Neuron (in vitro differentiated cells): ENCODE measurements at regions not wholly inside any gene's neighbourhood (a gene's known extent, or its start where the extent isn't known, plus 50 kb on each side); places are given as distances from the start of the nearest gene placed in this dataset.

ENCODE experiments used
- H2AFZ ChIP-seq: one replicate; pipeline ENCODE4 v1.6.1; 2013; ENCODE audit warnings: low read depth, mild to moderate bottlenecking, inconsistent platforms, low read length, moderate library complexity
- H3K27me3 ChIP-seq: one replicate; pipeline ENCODE4 v1.6.1; 2013; ENCODE audit warnings: low read length; ENCODE audit not compliant: insufficient read depth
- H3K36me3 ChIP-seq: one replicate; pipeline ENCODE4 v1.6.1; 2013; ENCODE audit warnings: low read length; ENCODE audit not compliant: insufficient read depth
- H3K4me1 ChIP-seq: one replicate; pipeline ENCODE4 v1.6.1; 2013; ENCODE audit warnings: low read length; ENCODE audit not compliant: insufficient read depth
- H3K4me3 ChIP-seq: 2 replicates; pipeline ENCODE4 v1.5.1; 2013; ENCODE audit warnings: mild to moderate bottlenecking, low read length, moderate library complexity
- H3K9me3 ChIP-seq: one replicate; pipeline ENCODE4 v1.6.1; 2013; ENCODE audit warnings: low read length

GRCh38 chr18:22467760-22468553 is 50.2 kb upstream of the CTAGE1 start:
- Histone ChIP-seq H3K27me3 (no peaks in the 10 kb centered on the region), H3K36me3 (no peaks in the 10 kb centered on the region), H2AFZ (no peak overlapping the region), H3K9me3 (no peaks in the 10 kb centered on the region), H3K4me1 (peaks cover 12% of the 10 kb centered on the region), H3K4me3 (no peak overlapping the region)

DNA sequence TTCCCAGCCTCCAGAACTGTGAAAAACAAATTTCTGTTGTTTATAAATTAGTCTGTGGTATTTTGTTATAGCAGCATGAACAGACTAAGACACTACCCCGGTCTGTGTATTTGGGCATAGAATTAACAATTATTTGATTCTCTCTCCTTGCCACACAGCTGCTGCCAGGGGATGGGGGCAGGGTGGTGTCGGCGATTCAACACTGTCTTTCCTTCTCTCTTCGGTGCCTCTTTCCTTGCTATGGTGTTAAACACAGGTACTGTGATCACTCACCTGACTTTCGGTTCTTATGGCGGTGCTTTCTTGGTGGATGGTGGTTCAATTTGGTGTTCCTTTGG is 50.8 kb upstream of the CTAGE1 start:
- no peaks in the 10 kb centered on the region for H3K9me3 ChIP-seq
- no peaks in the 10 kb centered on the region for H3K36me3 ChIP-seq
- no peak overlapping the region for H3K4me3 ChIP-seq
- H3K27me3 ChIP-seq = no peaks in the 10 kb centered on the region
- peaks cover 12% of the 10 kb centered on the region for H3K4me1 ChIP-seq
- H2AFZ ChIP-seq = no peak overlapping the region

DNA sequence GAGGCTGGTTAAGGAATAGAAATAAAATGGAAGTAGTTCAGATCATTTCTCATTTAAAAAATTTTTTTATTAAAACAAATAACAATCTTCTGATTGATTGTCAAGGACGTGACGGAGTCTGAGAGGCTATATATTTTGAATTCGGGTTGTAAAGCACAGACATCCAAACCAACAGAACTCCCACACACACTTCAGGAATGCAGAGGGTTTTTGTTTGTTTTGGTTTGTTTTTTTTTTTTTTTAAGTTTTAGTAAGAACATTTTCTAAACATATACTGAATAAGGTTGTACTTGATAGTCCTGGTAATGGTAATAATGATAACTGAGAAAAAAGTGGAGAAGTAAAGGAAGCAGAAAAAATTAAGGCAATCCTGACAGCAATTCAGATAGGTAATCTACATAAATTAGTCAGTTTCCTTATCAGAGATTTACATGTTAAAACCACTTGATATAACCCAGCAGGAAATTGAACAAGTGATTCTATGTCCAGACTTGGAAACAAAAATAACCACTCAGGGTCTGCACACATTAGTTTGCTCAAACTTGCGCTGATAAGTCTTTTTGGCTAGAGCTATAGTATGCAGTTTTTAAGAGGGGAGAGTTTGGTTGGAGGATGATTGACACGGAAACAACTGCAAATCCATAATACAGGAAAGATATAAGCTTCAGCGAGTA is 51.5 kb upstream of the CTAGE1 start:
- H3K9me3 ChIP-seq = no peaks in the 10 kb centered on the region
- H3K4me1 ChIP-seq = peaks cover 12% of the 10 kb centered on the region
- no peak overlapping the region for H3K4me3 ChIP-seq
- H2AFZ ChIP-seq = no peak overlapping the region
- no peaks in the 10 kb centered on the region for H3K27me3 ChIP-seq
- H3K36me3 ChIP-seq = no peaks in the 10 kb centered on the region

GRCh38 chr18:22469926-22470247 is 52.2 kb upstream of the CTAGE1 start:
- Histone ChIP-seq H3K4me1 (peaks cover 12% of the 10 kb centered on the region), H3K27me3 (no peaks in the 10 kb centered on the region), H2AFZ (no peak overlapping the region), H3K4me3 (no peak overlapping the region), H3K9me3 (no peaks in the 10 kb centered on the region), H3K36me3 (no peaks in the 10 kb centered on the region)

- Histone ChIP-seq H3K4me3 (no peak overlapping the region), H2AFZ (no peak overlapping the region), H3K27me3 (no peaks in the 10 kb centered on the region), H3K36me3 (no peaks in the 10 kb centered on the region), H3K9me3 (no peaks in the 10 kb centered on the region), H3K4me1 (peaks cover 12% of the 10 kb centered on the region)
Measured at GRCh38 chr18:22470248-22471235, 52.8 kb upstream of the CTAGE1 start.

DNA sequence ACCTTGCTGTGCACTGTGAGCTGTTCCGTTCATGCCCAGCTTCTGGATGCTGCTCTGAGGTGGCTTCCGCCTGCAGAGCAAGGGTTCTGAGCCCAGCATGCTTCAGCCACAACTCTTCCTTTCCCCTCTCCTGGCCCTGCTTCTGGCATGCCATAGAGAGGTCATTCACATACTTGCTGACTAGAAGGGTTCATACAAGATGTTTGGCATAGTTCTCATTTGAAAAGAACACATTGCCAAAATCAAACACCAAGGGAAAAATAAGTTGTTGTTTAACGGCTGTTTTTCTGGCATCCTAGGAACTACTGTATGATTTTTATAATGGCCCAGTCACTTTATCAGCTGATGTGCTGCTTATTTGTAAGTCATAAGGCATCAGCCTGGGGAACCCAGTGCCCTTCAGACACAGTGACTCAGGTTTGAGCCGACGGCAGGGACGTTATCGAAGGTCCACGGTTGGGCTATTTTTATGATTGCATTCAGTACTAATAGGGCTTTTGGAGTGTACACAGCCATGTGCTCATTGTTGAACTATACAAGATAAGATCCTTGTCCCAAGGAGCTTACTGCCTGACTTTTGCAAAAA is 53.9 kb upstream of the CTAGE1 start:
- no peak overlapping the region for H2AFZ ChIP-seq
- H3K27me3 ChIP-seq = no peaks in the 10 kb centered on the region
- no peaks in the 10 kb centered on the region for H3K9me3 ChIP-seq
- H3K4me1 ChIP-seq = peaks cover 12% of the 10 kb centered on the region
- H3K4me3 ChIP-seq = no peak overlapping the region
- H3K36me3 ChIP-seq = no peaks in the 10 kb centered on the region

DNA sequence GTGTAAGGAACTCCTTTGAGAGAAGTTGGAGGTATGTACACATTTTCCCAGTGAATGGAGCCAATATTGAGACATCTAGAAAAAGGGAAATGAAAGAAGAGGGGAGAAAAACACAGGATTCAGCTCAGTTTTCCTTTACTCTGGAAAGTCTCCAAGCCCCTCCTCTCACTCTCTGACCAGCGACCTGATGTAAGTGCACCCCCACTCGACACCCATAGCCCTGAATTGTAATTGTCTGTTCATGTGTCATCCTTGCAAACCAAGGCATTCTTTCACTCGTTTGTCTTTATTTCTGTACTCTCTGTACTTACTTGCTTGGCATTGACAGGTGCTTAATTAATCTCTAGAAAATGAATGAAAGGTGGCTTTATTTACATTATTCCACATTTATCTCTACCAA is 55.7 kb upstream of the CTAGE1 start:
- Histone ChIP-seq H2AFZ (no peak overlapping the region), H3K36me3 (no peaks in the 10 kb centered on the region), H3K4me3 (no peak overlapping the region), H3K9me3 (no peaks in the 10 kb centered on the region), H3K4me1 (peaks cover 12% of the 10 kb centered on the region), H3K27me3 (no peaks in the 10 kb centered on the region)

- no peaks in the 10 kb centered on the region for H3K9me3 ChIP-seq
- peaks cover under 1% of the 10 kb centered on the region for H3K4me1 ChIP-seq
- H3K36me3 ChIP-seq = no peaks in the 10 kb centered on the region
- H3K27me3 ChIP-seq = no peaks in the 10 kb centered on the region
- no peak overlapping the region for H3K4me3 ChIP-seq
- no peak overlapping the region for H2AFZ ChIP-seq
Measured at GRCh38 chr18:22475426-22476100, 57.8 kb upstream of the CTAGE1 start.

- Histone ChIP-seq H2AFZ (no peak overlapping the region), H3K9me3 (peaks cover 1% of the 10 kb centered on the region), H3K27me3 (no peaks in the 10 kb centered on the region), H3K4me1 (no peaks in the 10 kb centered on the region), H3K36me3 (no peaks in the 10 kb centered on the region), H3K4me3 (no peak overlapping the region)
Measured at GRCh38 chr18:22477222-22477621, 59.5 kb upstream of the CTAGE1 start.

- Histone ChIP-seq H3K4me1 (no peaks in the 10 kb centered on the region), H3K36me3 (no peaks in the 10 kb centered on the region), H3K9me3 (peaks cover 1% of the 10 kb centered on the region), H3K27me3 (no peaks in the 10 kb centered on the region), H3K4me3 (no peak overlapping the region), H2AFZ (no peak overlapping the region)
Measured at GRCh38 chr18:22482948-22483347, 65.2 kb upstream of the CTAGE1 start.

DNA sequence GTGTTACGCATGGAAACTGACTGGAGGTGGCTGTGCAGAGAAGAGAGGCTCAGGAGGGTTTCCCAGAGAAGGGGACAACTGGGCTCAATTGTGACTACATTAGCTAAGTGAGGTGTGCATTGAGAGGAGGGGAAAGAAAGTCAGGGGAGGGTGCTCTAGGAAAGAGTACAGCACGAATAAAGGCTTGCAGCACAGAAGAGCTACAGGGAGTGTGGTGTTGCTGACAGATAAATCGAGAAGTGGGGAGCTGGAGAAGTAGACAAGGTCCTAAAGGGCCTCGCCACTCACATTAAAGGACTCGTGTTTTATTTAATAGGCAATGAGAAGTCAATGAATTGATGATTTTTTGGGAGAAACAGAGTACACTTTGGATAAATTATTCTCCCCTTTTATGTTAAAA is 65.7 kb upstream of the CTAGE1 start:
- Histone ChIP-seq H3K9me3 (peaks cover 1% of the 10 kb centered on the region), H3K36me3 (no peaks in the 10 kb centered on the region), H2AFZ (no peak overlapping the region), H3K4me3 (no peak overlapping the region), H3K27me3 (no peaks in the 10 kb centered on the region), H3K4me1 (no peaks in the 10 kb centered on the region)

DNA sequence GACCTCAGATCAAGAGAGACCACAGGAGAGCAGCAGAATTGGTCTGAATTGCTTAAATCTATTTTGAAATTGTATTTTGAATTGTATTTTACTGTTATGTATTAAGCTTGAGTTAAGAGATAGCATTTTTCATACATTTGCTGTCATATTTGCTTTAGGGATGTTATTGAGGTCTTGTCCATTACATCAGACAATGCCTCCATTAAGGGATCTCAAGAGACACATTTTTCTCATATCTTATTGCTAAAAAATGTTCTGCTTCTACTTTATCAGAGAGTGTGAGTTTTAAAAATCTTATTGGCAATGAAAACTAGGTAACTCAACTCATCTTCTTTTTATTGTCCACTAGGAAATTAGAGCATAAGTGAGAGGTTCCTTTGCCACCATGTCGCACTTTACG is 66.8 kb upstream of the CTAGE1 start:
- Histone ChIP-seq H3K4me3 (no peak overlapping the region), H3K9me3 (peaks cover 1% of the 10 kb centered on the region), H3K36me3 (no peaks in the 10 kb centered on the region), H3K4me1 (no peaks in the 10 kb centered on the region), H2AFZ (no peak overlapping the region), H3K27me3 (no peaks in the 10 kb centered on the region)
